Breast epithelium (tissue), 4 donors: ENCODE measurements at regions not wholly inside any gene's neighbourhood (a gene's known extent, or its start where the extent isn't known, plus 50 kb on each side); places are given as distances from the start of the nearest gene placed in this dataset.

Experiments used
- DNase-seq, 2 donors: peaks; one replicate each; pipeline ENCODE4 v3.0.0-alpha.2; 2019; ENCODE audit warnings: low spot score in 2 of 2
- H3K27ac ChIP-seq, 2 donors: fragments of 200-600 bp; sonication (generic) in 1 of 2; one replicate each; pipeline ENCODE4 v1.5.1; 2016 to 2019; ENCODE audit warnings: mild to moderate bottlenecking in 1 of 2
- H3K27me3 ChIP-seq, 2 donors: fragments of 200-600 bp; sonication (generic) in 1 of 2; one replicate each; pipeline versions ENCODE4 v1.5.1 to v1.6.0; 2017 to 2019; ENCODE audit warnings: control low read depth in 1 of 2, mild to moderate bottlenecking in 1 of 2
- H3K36me3 ChIP-seq: fragments of 200-600 bp; one replicate; pipeline ENCODE4 v1.5.1; 2019
- H3K4me1 ChIP-seq, 2 donors: fragments of 200-600 bp; sonication (generic); one replicate each; pipeline ENCODE4 v1.5.1; 2016 to 2019; ENCODE audit warnings: control low read depth in 1 of 2
- H3K4me3 ChIP-seq, 3 donors: fragments of 200-600 bp; sonication (generic); 1 replicate in 2 of 3; 2 replicates in 1 of 3; pipeline ENCODE4 v1.5.1; 2016 to 2019; ENCODE audit warnings: mild to moderate bottlenecking in 3 of 3, moderate library complexity in 2 of 3
- H3K9me3 ChIP-seq, 2 donors: fragments of 200-600 bp; sonication (generic) in 1 of 2; one replicate each; pipeline ENCODE4 v1.5.1; 2016 to 2019; ENCODE audit warnings: control low read depth in 1 of 2
- CTCF ChIP-seq, 3 donors: fragments of 450-650 bp; IDR thresholded peaks; one replicate each; pipeline ENCODE4 v1.5.1; 2016 to 2017; ENCODE audit warnings: antibody characterized with exemption in 3 of 3, mild to moderate bottlenecking in 3 of 3, moderate library complexity in 3 of 3
- POLR2A ChIP-seq: fragments of 450-650 bp; IDR thresholded peaks from one replicate; pipeline ENCODE4 v1.6.1; 2016; ENCODE audit warnings: antibody characterized with exemption, mild to moderate bottlenecking, moderate library complexity
- POLR2AphosphoS5 ChIP-seq, 3 donors: sonication (generic); formaldehyde crosslinking; IDR thresholded peaks; one replicate each; pipeline ENCODE4 v1.6.1; 2017; ENCODE audit warnings: antibody characterized with exemption in 3 of 3
- intact Hi-C: fragments of 100-400 bp; cut with DNase I; formaldehyde crosslinking; loops from one replicate; pipeline ENCODE4 v1.15.1; 2023; ENCODE audit warnings: low total_unique reads

GRCh38 chr11:101334581-101334980 lies 205.0 kb upstream of the PGR start:
- TF ChIP-seq POLR2AphosphoS5 (IDR thresholded peaks at IDR 0.05) (no peak), POLR2A (no peak), CTCF (IDR thresholded peaks at IDR 0.05) (no peak)
- intact Hi-C loops, result no loop called here

DNA sequence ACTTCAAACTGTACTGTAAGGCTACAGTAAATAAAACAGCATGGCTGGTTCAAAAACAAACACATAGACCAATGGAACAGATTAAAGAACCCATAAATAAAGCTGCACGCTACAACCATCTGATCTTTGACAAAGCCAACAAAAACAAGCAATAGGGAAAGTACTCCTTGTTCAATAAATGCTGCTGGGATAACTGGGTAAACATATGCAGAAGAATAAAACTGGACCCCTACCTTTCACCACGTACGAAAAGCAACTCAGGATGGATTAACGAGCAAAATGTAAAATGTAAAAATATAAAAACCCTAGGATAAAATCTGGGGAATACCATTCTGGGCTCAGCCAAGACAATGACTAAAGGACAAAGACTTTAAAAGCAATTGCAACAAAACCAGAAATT lies 201.8 kb upstream of the PGR start:
- H3K4me3 ChIP-seq, result no peak overlapping the region
- H3K4me1 ChIP-seq, result no peaks in the 10 kb centered on the region
- intact Hi-C loops, result no loop called here
- H3K36me3 ChIP-seq, result no peaks in the 10 kb centered on the region
- H3K9me3 ChIP-seq, result no peaks in the 10 kb centered on the region
- H3K27me3 ChIP-seq, result no peaks in the 10 kb centered on the region
- DNase-seq, result no peak
- no peak overlapping the region for H3K27ac ChIP-seq
- TF ChIP-seq POLR2AphosphoS5 (IDR thresholded peaks at IDR 0.05), result no peak
- no peak for TF ChIP-seq CTCF (IDR thresholded peaks at IDR 0.05)
- TF ChIP-seq POLR2A, result no peak

More at GRCh38 chr11:101334581-101334980, 205.0 kb upstream of the PGR start:
- H3K4me1 ChIP-seq, result no peaks in the 10 kb centered on the region
- no peak overlapping the region for H3K27ac ChIP-seq
- no peaks in the 10 kb centered on the region for H3K27me3 ChIP-seq
- DNase-seq, result no peak
- no peaks in the 10 kb centered on the region for H3K9me3 ChIP-seq
- H3K36me3 ChIP-seq, result no peaks in the 10 kb centered on the region
- H3K4me3 ChIP-seq, result no peak overlapping the region

DNA sequence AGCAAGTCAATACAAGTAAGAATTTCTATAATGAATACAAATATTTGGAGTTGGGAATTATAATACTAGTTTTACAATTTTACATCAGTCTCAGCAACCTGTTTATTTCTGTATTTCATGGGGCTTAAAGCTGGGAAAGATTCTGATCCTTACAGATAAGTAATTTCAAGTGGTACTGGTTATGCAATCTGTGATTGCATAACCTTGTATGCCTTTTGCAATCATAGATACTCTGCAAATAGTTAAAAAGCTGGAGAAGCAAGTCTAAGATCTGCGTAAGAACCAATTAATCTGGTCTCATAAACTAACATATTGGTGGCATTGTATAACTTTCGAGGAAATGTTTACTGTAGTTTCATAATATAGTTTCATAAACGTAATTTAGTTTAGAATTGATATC lies 198.3 kb upstream of the PGR start:
- DNase-seq, result no peak
- Histone ChIP-seq H3K4me3 (no peak overlapping the region), H3K27ac (no peak overlapping the region), H3K4me1 (no peaks in the 10 kb centered on the region), H3K9me3 (no peaks in the 10 kb centered on the region), H3K36me3 (no peaks in the 10 kb centered on the region), H3K27me3 (no peaks in the 10 kb centered on the region)
- intact Hi-C loops, result no loop called here
- TF ChIP-seq POLR2AphosphoS5 (IDR thresholded peaks at IDR 0.05) (no peak), CTCF (IDR thresholded peaks at IDR 0.05) (no peak), POLR2A (no peak)

GRCh38 chr11:101326141-101326540 lies 196.5 kb upstream of the PGR start:
- no peak overlapping the region for H3K27ac ChIP-seq
- TF ChIP-seq POLR2AphosphoS5 (IDR thresholded peaks at IDR 0.05) (no peak), POLR2A (no peak), CTCF (IDR thresholded peaks at IDR 0.05) (no peak)
- no peaks in the 10 kb centered on the region for H3K27me3 ChIP-seq
- H3K9me3 ChIP-seq, result no peaks in the 10 kb centered on the region
- H3K4me3 ChIP-seq, result no peak overlapping the region
- no peaks in the 10 kb centered on the region for H3K4me1 ChIP-seq
- H3K36me3 ChIP-seq, result no peaks in the 10 kb centered on the region
- DNase-seq, result no peak
- intact Hi-C loops, result no loop called here

GRCh38 chr11:101323997-101324396 lies 194.4 kb upstream of the PGR start:
- intact Hi-C loops, result loop anchor here (5.0 kb wide), 1 partner anchor 202 kb away; no protein-coding TSS in a partner anchor

More at GRCh38 chr11:101323997-101324396, 194.4 kb upstream of the PGR start:
- no peaks in the 10 kb centered on the region for H3K36me3 ChIP-seq
- no peaks in the 10 kb centered on the region for H3K27me3 ChIP-seq
- no peak for DNase-seq
- no peaks in the 10 kb centered on the region for H3K4me1 ChIP-seq
- no peak overlapping the region for H3K4me3 ChIP-seq
- no peaks in the 10 kb centered on the region for H3K9me3 ChIP-seq
- no peak overlapping the region for H3K27ac ChIP-seq
- TF ChIP-seq CTCF (IDR thresholded peaks at IDR 0.05) (no peak), POLR2AphosphoS5 (IDR thresholded peaks at IDR 0.05) (no peak)
